Erythroblast (primary cell): ENCODE measurements at regions not wholly inside any gene's neighbourhood (a gene's known extent, or its start where the extent isn't known, plus 50 kb on each side); places are given as distances from the start of the nearest gene placed in this dataset.
"Not testable (repeated sequence)": the region's sequence is repeated elsewhere in the genome, so short reads cannot be mapped to it uniquely, and the experiment has no call there.

Experiments used
- DNase-seq, 2 experiments: peaks; one replicate each; lab custom pipeline; 2025; lab: John Stamatoyannopoulos, UW
- GATA1 ChIP-seq: IDR thresholded peaks from 2 replicates; pipeline ENCODE4 v1.6.1; 2011; ENCODE audit warnings: low read depth, mild to moderate bottlenecking, control low read depth, low read length, moderate library complexity
- POLR2A ChIP-seq: IDR thresholded peaks from 2 replicates; pipeline ENCODE4 v1.6.1; 2011; ENCODE audit warnings: mild to moderate bottlenecking, low read length

GRCh38 chr6:27617046-27617687, 144.3 kb upstream of the ZNF184 start:
- no peak for DNase-seq
- TF ChIP-seq GATA1 (no peak), POLR2A (no peak)

GRCh38 chr6:27616328-27617045, 143.6 kb upstream of the ZNF184 start:
- TF ChIP-seq GATA1 (no peak), POLR2A (no peak)
- peak; percentile 52 to 75 for DNase-seq

- no peak for TF ChIP-seq GATA1
- no peak for TF ChIP-seq POLR2A
- no peak for DNase-seq
Observed at GRCh38 chr6:27611451-27611850, 138.5 kb upstream of the ZNF184 start.

- TF ChIP-seq GATA1 (no peak), POLR2A (no peak)
- peak; percentile 59 to 70 for DNase-seq
Observed at GRCh38 chr6:27608916-27609883, 136.3 kb upstream of the ZNF184 start.

GRCh38 chr6:27605401-27606342, 132.8 kb upstream of the ZNF184 start:
- TF ChIP-seq POLR2A (no peak), GATA1 (no peak)
- peak; percentile 30 to 42 for DNase-seq

GRCh38 chr6:27604986-27605385, 132.1 kb upstream of the ZNF184 start:
- TF ChIP-seq GATA1 (no peak), POLR2A (no peak)
- peak in 1 of 2 experiments; percentile 6 for DNase-seq

GRCh38 chr6:27601668-27602254, 128.9 kb upstream of the ZNF184 start:
- TF ChIP-seq POLR2A: no peak
- TF ChIP-seq GATA1: no peak
- DNase-seq: peak; percentile 17 to 25

GRCh38 chr6:27599859-27600532, 127.1 kb upstream of the ZNF184 start:
- TF ChIP-seq POLR2A: no peak
- TF ChIP-seq GATA1: no peak
- DNase-seq: no peak

GRCh38 chr6:27597031-27597567, 124.2 kb upstream of the ZNF184 start:
- DNase-seq: not testable (repeated sequence)

GRCh38 chr6:27593861-27594260, 121.0 kb upstream of the ZNF184 start:
- no peak for DNase-seq
- TF ChIP-seq GATA1: no peak
- TF ChIP-seq POLR2A: no peak

GRCh38 chr6:27593200-27593818, 120.4 kb upstream of the ZNF184 start:
- no peak for DNase-seq
- no peak for TF ChIP-seq POLR2A
- no peak for TF ChIP-seq GATA1
